H1 (cell line): ENCODE measurements at regions not wholly inside any gene's neighbourhood (a gene's known extent, or its start where the extent isn't known, plus 50 kb on each side); places are given as distances from the start of the nearest gene placed in this dataset.

ENCODE experiments used
- GTF2F1 ChIP-seq: IDR thresholded peaks from 2 replicates; pipeline ENCODE4 v1.6.1; 2012; ENCODE audit warnings: low read depth, low read length, improper control_type of control experiment, borderline replicate concordance

- TF ChIP-seq GTF2F1: no peak
These were observed 621.6 kb upstream of the CHRM3 start (continued) for GRCh38 chr1:238764779-238765178.
